ENCODE measurements at regions not wholly inside any gene's neighbourhood (a gene's known extent, or its start where the extent isn't known, plus 50 kb on each side); places are given as distances from the start of the nearest gene placed in this dataset.

GRCh38 chr9:135245482-135246247 is 158.2 kb downstream of the OLFM1 start:
- no peak for TF ChIP-seq CTCF (IDR thresholded peaks at IDR 0.05)
- no peak for TF ChIP-seq SIN3A (IDR thresholded peaks at IDR 0.05; ENCODE audit: borderline replicate concordance, insufficient read depth, low read depth, low read length)
- TF ChIP-seq, protein P1, sequence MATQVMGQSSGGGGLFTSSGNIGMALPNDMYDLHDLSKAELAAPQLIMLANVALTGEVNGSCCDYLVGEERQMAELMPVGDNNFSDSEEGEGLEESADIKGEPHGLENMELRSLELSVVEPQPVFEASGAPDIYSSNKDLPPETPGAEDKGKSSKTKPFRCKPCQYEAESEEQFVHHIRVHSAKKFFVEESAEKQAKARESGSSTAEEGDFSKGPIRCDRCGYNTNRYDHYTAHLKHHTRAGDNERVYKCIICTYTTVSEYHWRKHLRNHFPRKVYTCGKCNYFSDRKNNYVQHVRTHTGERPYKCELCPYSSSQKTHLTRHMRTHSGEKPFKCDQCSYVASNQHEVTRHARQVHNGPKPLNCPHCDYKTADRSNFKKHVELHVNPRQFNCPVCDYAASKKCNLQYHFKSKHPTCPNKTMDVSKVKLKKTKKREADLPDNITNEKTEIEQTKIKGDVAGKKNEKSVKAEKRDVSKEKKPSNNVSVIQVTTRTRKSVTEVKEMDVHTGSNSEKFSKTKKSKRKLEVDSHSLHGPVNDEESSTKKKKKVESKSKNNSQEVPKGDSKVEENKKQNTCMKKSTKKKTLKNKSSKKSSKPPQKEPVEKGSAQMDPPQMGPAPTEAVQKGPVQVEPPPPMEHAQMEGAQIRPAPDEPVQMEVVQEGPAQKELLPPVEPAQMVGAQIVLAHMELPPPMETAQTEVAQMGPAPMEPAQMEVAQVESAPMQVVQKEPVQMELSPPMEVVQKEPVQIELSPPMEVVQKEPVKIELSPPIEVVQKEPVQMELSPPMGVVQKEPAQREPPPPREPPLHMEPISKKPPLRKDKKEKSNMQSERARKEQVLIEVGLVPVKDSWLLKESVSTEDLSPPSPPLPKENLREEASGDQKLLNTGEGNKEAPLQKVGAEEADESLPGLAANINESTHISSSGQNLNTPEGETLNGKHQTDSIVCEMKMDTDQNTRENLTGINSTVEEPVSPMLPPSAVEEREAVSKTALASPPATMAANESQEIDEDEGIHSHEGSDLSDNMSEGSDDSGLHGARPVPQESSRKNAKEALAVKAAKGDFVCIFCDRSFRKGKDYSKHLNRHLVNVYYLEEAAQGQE (IDR thresholded peaks at IDR 0.05; ENCODE audit: insufficient read depth in 1 of 2, low read depth in 2 of 2, low read length in 1 of 2) = no peak
